CD14-positive monocyte (primary cell): ENCODE measurements at regions not wholly inside any gene's neighbourhood (a gene's known extent, or its start where the extent isn't known, plus 50 kb on each side); places are given as distances from the start of the nearest gene placed in this dataset.

Experiments used
- DNase-seq, 3 donors: peaks; one replicate each; pipeline ENCODE4 v3.0.0-alpha.2; 2011 to 2022
- H2AFZ ChIP-seq: 2 replicates; pipeline ENCODE4 v1.6.0; 2012; ENCODE audit warnings: mild to moderate bottlenecking, low read depth, low read length, inconsistent platforms; ENCODE audit not compliant: insufficient read depth, poor library complexity, severe bottlenecking
- H3K27ac ChIP-seq, 2 donors: 1 replicate in 1 of 2; 2 replicates in 1 of 2; pipeline ENCODE4 v1.5.1; 2012 to 2013; ENCODE audit warnings: low read length in 2 of 2, control low read depth in 1 of 2, inconsistent platforms in 1 of 2, low read depth in 1 of 2, mild to moderate bottlenecking in 1 of 2
- H3K27me3 ChIP-seq, 2 donors: one replicate each; pipeline versions ENCODE4 v1.6.0 to v1.6.1; 2011 to 2013; ENCODE audit warnings: low read length in 2 of 2; ENCODE audit not compliant: control insufficient read depth in 2 of 2, insufficient read depth in 2 of 2
- H3K36me3 ChIP-seq, 2 donors: replicated peaks in 1 of 2; 1 replicate in 1 of 2; 2 replicates in 1 of 2; pipeline versions ENCODE4 v1.5.1 to v1.6.1; 2012 to 2013; ENCODE audit warnings: low read length in 2 of 2, control low read depth in 1 of 2, inconsistent platforms in 1 of 2, mild to moderate bottlenecking in 1 of 2; ENCODE audit not compliant: insufficient read depth in 2 of 2, control insufficient read depth in 1 of 2
- H3K4me1 ChIP-seq, 2 donors: 1 replicate in 1 of 2; 2 replicates in 1 of 2; pipeline versions ENCODE4 v1.5.1 to v1.6.1; 2012 to 2013; ENCODE audit warnings: low read length in 2 of 2, control low read depth in 1 of 2, inconsistent platforms in 1 of 2, mild to moderate bottlenecking in 1 of 2, moderate library complexity in 1 of 2; ENCODE audit not compliant: insufficient read depth in 2 of 2, control insufficient read depth in 1 of 2
- H3K4me2 ChIP-seq: replicated peaks from 2 replicates; pipeline ENCODE3; 2012; ENCODE audit warnings: low read length, moderate library complexity, mild to moderate bottlenecking; ENCODE audit not compliant: poor library complexity, severe bottlenecking; ENCODE audit errors: extremely low read depth
- H3K4me3 ChIP-seq, 3 experiments: fragments of 200-600 bp in 1 of 3; sonication (generic) in 1 of 3; replicated peaks in 1 of 3; 1 replicate in 2 of 3; 2 replicates in 1 of 3; pipeline ENCODE4 v1.5.1; 2011 to 2013; ENCODE audit warnings: low read length in 3 of 3, mild to moderate bottlenecking in 3 of 3, control low read depth in 2 of 3, low read depth in 2 of 3, inconsistent platforms in 1 of 3, moderate library complexity in 1 of 3
- H3K79me2 ChIP-seq: 2 replicates; pipeline ENCODE4 v1.6.0; 2012; ENCODE audit warnings: mild to moderate bottlenecking, control low read depth, inconsistent platforms, low read length, moderate library complexity; ENCODE audit not compliant: insufficient read depth
- H3K9ac ChIP-seq: 2 replicates; pipeline ENCODE4 v1.6.0; 2017; ENCODE audit warnings: low read length, mild to moderate bottlenecking; ENCODE audit not compliant: insufficient read depth, poor library complexity, severe bottlenecking
- H3K9me3 ChIP-seq, 2 donors: replicated peaks in 1 of 2; 1 replicate in 1 of 2; 2 replicates in 1 of 2; pipeline versions ENCODE4 v1.5.1 to v1.6.1; 2012 to 2013; ENCODE audit warnings: low read length in 2 of 2, control low read depth in 1 of 2; ENCODE audit not compliant: control insufficient read depth in 1 of 2, insufficient read depth in 1 of 2
- H4K20me1 ChIP-seq: 2 replicates; pipeline ENCODE4 v1.6.0; 2012; ENCODE audit warnings: mild to moderate bottlenecking, low read length, control low read depth, moderate library complexity; ENCODE audit not compliant: insufficient read depth
- H3K27ac Mint-ChIP-seq, 7 donors: one replicate each; pipeline ENCODE4 v1.8.0; 2020; ENCODE audit warnings: mild to moderate bottlenecking in 7 of 7, mixed read lengths in 7 of 7, moderate library complexity in 6 of 7, inconsistent platforms in 2 of 7
- H3K27me3 Mint-ChIP-seq, 3 donors: one replicate each; pipeline ENCODE4 v1.8.0; 2021 to 2022; ENCODE audit warnings: low read depth in 3 of 3, mild to moderate bottlenecking in 3 of 3, mixed read lengths in 3 of 3, moderate library complexity in 3 of 3, inconsistent platforms in 1 of 3
- H3K36me3 Mint-ChIP-seq, 2 donors: one replicate each; pipeline ENCODE4 v1.8.0; 2020; ENCODE audit warnings: mixed read lengths in 2 of 2, inconsistent platforms in 1 of 2, mild to moderate bottlenecking in 1 of 2
- H3K4me1 Mint-ChIP-seq: one replicate; pipeline ENCODE4 v1.8.0; 2020; ENCODE audit warnings: mild to moderate bottlenecking, mixed read lengths
- H3K4me3 Mint-ChIP-seq, 2 donors: one replicate each; pipeline ENCODE4 v1.8.0; 2020; ENCODE audit warnings: mild to moderate bottlenecking in 2 of 2, mixed read lengths in 2 of 2, moderate library complexity in 1 of 2
- H3K9me3 Mint-ChIP-seq, 7 donors: one replicate each; pipeline ENCODE4 v1.8.0; 2020 to 2022; ENCODE audit warnings: mixed read lengths in 7 of 7, mild to moderate bottlenecking in 6 of 7, moderate library complexity in 6 of 7, inconsistent platforms in 2 of 7
- WGBS: methylation state at CpG from one replicate; pipeline ENCODE4 v1.1.5; 2013; ENCODE audit warnings: missing lambda C conversion rate; ENCODE audit not compliant: insufficient coverage; 5-methylcytosine and 5-hydroxymethylcytosine counted together
- intact Hi-C, 2 donors: fragments of 100-400 bp; cut with micrococcal nuclease; formaldehyde crosslinking; loops; one replicate each; pipeline versions ENCODE4 v1.15.0 to v1.15.1; 2023
- TF ChIP-seq, protein P1 (sequence below): fragments of 200-600 bp; IDR thresholded peaks from one replicate; pipeline ENCODE4 v1.8.0; 2022; ENCODE audit warnings: antibody characterized with exemption, mild to moderate bottlenecking

DNA sequence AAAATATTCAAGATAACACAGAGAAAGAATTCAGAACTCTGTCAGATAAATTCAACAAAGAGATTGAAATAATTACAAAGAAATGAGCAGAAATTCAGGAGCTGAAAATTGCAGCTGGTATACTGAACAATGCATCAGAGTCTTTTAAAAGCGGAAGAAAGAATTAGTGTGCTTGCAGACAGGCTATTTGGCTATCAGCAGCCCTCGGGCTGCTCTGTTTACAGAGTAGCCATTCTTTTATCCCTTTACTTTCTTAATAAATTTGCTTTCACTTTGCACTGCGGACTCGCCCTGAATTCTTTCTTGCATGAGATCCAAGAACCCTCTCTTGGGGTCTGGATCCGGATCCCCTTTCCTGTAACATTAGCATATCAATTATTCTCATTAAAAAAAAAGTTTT, 1040.0 kb downstream of the SORCS3 start:
- Mint-ChIP-seq H3K9me3 (peaks cover 0 to 16% (median 6%) of the 10 kb centered on the region in 7 donors), H3K36me3 (no peaks in the 10 kb centered on the region), H3K4me3 (no peak overlapping the region)

DNA sequence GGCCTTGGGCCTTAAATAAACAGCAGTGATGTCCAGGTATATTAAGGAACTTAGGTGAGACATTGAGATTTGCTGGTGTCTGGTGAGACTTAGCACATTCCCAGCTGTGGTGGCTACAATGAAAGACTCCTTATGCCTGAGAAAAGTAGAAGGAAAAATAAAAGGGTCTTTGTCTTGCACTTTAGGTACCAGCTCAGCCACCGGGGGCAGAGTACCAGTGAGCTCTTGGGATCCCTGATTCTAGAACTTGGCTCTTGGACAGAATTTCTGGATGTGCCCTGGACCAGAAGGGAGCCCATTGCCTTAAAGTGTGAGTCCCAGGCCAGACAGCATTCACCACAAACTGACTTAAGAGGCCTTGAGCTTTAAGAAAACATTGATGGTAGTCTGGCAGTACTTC, 1038.7 kb downstream of the SORCS3 start:
- Histone ChIP-seq H3K4me2 (no peak overlapping the region), H3K4me3 (no peak overlapping the region), H3K27me3 (no peaks in the 10 kb centered on the region), H4K20me1 (no peaks in the 10 kb centered on the region), H3K9ac (no peak overlapping the region), H3K4me1 (no peaks in the 10 kb centered on the region), H3K79me2 (no peaks in the 10 kb centered on the region), H3K9me3 (peaks cover 11 to 21% of the 10 kb centered on the region in 2 donors), H3K36me3 (no peaks in the 10 kb centered on the region), H2AFZ (no peak overlapping the region), H3K27ac (no peak overlapping the region)
- DNase-seq = no peak
- Mint-ChIP-seq H3K27me3 (peaks cover 0 to 1% (median 0%) of the 10 kb centered on the region in 3 donors), H3K4me1 (no peaks in the 10 kb centered on the region), H3K9me3 (peaks cover 0 to 15% (median 5%) of the 10 kb centered on the region in 7 donors), H3K36me3 (no peaks in the 10 kb centered on the region), H3K27ac (no peak overlapping the region), H3K4me3 (no peak overlapping the region)
- 100% methylated on average over 1 of the region's 1 CpG for WGBS
- intact Hi-C loops = no loop called here
- TF ChIP-seq, protein P1, sequence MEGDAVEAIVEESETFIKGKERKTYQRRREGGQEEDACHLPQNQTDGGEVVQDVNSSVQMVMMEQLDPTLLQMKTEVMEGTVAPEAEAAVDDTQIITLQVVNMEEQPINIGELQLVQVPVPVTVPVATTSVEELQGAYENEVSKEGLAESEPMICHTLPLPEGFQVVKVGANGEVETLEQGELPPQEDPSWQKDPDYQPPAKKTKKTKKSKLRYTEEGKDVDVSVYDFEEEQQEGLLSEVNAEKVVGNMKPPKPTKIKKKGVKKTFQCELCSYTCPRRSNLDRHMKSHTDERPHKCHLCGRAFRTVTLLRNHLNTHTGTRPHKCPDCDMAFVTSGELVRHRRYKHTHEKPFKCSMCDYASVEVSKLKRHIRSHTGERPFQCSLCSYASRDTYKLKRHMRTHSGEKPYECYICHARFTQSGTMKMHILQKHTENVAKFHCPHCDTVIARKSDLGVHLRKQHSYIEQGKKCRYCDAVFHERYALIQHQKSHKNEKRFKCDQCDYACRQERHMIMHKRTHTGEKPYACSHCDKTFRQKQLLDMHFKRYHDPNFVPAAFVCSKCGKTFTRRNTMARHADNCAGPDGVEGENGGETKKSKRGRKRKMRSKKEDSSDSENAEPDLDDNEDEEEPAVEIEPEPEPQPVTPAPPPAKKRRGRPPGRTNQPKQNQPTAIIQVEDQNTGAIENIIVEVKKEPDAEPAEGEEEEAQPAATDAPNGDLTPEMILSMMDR = no peak

More for the DNA sequence above, 1040.0 kb downstream of the SORCS3 start:
- Histone ChIP-seq H3K4me1 (no peaks in the 10 kb centered on the region), H3K4me3 (no peak overlapping the region), H3K27ac (no peak overlapping the region), H2AFZ (no peak overlapping the region), H3K9ac (no peak overlapping the region), H4K20me1 (no peaks in the 10 kb centered on the region), H3K9me3 (peaks cover 11 to 21% of the 10 kb centered on the region in 2 donors), H3K4me2 (no peak overlapping the region), H3K79me2 (no peaks in the 10 kb centered on the region), H3K27me3 (no peaks in the 10 kb centered on the region), H3K36me3 (no peaks in the 10 kb centered on the region)
- Mint-ChIP-seq H3K27me3 (peaks cover 0 to 1% (median 0%) of the 10 kb centered on the region in 3 donors), H3K4me1 (no peaks in the 10 kb centered on the region), H3K27ac (no peak overlapping the region)
- WGBS = no CpG with 5 or more reads among the region's 5 CpGs
- intact Hi-C loops = no loop called here
- DNase-seq = no peak
- TF ChIP-seq, protein P1 = no peak
